ENCODE measurements at regions not wholly inside any gene's neighbourhood (a gene's known extent, or its start where the extent isn't known, plus 50 kb on each side); places are given as distances from the start of the nearest gene placed in this dataset.

DNA sequence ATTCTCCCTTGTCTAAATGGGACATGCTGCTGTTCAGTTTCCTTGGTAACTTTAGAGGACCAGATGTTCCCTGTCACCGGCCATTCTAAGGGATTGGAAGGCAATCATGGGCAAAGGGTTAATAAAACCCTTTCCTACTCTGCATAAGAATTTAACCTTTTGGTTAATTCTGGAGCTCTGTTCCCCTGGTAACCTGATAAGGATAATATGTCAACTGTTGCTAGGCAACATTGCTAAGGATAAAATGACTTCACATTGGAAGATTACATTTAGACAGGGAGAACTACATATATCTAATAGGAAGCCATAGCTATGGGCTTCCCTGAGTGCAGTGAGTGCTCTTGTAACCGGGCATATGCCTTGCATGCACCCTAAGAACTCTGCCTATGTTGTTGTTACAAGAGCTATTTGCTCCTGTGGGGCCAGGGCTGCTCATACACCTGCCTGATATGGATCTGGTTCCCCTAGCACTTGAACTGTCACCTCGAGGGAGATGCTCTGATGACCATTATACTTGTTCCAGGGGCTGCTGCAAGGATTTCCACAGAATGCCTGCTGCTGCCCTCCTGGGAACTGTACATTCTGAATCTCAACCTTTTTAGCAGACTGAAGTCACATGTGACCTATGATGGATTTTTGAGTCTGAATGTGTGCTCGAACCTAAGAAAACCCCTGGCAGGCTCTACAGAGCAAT lies 326.3 kb upstream of the PDZRN3 start:
- TF ChIP-seq MAZ (IDR thresholded peaks at IDR 0.05; ENCODE audit: borderline replicate concordance, low read depth, low read length) (no peak), EP300 (IDR thresholded peaks at IDR 0.05) (no peak), POLR2A (IDR thresholded peaks at IDR 0.05; ENCODE audit: low read length) (no peak), POLR2AphosphoS2 (conservative IDR thresholded peaks at IDR 0.05; ENCODE audit: low read length) (no peak), CHD2 (IDR thresholded peaks at IDR 0.05; ENCODE audit: low read length, partially characterized antibody) (no peak), RAD21 (conservative IDR thresholded peaks at IDR 0.05 in 1 of 2, IDR thresholded peaks at IDR 0.05 in 1 of 2) (no peak), RNF2 (IDR thresholded peaks at IDR 0.05; ENCODE audit: borderline replicate concordance, low read depth) (no peak)
- TF ChIP-seq, protein P1, sequence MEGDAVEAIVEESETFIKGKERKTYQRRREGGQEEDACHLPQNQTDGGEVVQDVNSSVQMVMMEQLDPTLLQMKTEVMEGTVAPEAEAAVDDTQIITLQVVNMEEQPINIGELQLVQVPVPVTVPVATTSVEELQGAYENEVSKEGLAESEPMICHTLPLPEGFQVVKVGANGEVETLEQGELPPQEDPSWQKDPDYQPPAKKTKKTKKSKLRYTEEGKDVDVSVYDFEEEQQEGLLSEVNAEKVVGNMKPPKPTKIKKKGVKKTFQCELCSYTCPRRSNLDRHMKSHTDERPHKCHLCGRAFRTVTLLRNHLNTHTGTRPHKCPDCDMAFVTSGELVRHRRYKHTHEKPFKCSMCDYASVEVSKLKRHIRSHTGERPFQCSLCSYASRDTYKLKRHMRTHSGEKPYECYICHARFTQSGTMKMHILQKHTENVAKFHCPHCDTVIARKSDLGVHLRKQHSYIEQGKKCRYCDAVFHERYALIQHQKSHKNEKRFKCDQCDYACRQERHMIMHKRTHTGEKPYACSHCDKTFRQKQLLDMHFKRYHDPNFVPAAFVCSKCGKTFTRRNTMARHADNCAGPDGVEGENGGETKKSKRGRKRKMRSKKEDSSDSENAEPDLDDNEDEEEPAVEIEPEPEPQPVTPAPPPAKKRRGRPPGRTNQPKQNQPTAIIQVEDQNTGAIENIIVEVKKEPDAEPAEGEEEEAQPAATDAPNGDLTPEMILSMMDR (IDR thresholded peaks at IDR 0.05): no peak
- TF ChIP-seq, protein P2, sequence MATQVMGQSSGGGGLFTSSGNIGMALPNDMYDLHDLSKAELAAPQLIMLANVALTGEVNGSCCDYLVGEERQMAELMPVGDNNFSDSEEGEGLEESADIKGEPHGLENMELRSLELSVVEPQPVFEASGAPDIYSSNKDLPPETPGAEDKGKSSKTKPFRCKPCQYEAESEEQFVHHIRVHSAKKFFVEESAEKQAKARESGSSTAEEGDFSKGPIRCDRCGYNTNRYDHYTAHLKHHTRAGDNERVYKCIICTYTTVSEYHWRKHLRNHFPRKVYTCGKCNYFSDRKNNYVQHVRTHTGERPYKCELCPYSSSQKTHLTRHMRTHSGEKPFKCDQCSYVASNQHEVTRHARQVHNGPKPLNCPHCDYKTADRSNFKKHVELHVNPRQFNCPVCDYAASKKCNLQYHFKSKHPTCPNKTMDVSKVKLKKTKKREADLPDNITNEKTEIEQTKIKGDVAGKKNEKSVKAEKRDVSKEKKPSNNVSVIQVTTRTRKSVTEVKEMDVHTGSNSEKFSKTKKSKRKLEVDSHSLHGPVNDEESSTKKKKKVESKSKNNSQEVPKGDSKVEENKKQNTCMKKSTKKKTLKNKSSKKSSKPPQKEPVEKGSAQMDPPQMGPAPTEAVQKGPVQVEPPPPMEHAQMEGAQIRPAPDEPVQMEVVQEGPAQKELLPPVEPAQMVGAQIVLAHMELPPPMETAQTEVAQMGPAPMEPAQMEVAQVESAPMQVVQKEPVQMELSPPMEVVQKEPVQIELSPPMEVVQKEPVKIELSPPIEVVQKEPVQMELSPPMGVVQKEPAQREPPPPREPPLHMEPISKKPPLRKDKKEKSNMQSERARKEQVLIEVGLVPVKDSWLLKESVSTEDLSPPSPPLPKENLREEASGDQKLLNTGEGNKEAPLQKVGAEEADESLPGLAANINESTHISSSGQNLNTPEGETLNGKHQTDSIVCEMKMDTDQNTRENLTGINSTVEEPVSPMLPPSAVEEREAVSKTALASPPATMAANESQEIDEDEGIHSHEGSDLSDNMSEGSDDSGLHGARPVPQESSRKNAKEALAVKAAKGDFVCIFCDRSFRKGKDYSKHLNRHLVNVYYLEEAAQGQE (IDR thresholded peaks at IDR 0.05): no peak
- TF ChIP-seq, protein P3, sequence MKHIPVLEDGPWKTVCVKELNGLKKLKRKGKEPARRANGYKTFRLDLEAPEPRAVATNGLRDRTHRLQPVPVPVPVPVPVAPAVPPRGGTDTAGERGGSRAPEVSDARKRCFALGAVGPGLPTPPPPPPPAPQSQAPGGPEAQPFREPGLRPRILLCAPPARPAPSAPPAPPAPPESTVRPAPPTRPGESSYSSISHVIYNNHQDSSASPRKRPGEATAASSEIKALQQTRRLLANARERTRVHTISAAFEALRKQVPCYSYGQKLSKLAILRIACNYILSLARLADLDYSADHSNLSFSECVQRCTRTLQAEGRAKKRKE (CRISPR knock-in tag; IDR thresholded peaks at IDR 0.05; ENCODE audit: low read depth): no peak
- TF ChIP-seq, protein P4, sequence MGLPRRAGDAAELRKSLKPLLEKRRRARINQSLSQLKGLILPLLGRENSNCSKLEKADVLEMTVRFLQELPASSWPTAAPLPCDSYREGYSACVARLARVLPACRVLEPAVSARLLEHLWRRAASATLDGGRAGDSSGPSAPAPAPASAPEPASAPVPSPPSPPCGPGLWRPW (IDR thresholded peaks at IDR 0.05): no peak
